Suprapubic skin (tissue), 4 donors: ENCODE measurements at regions not wholly inside any gene's neighbourhood (a gene's known extent, or its start where the extent isn't known, plus 50 kb on each side); places are given as distances from the start of the nearest gene placed in this dataset.

Source experiments
- CTCF ChIP-seq, 2 donors: fragments of 200-600 bp in 1 of 2; fragments of 450-650 bp in 1 of 2; sonication (generic) in 1 of 2; IDR thresholded peaks; one replicate each; pipeline ENCODE4 v1.5.1; 2016 to 2019; ENCODE audit warnings: antibody characterized with exemption in 2 of 2, mild to moderate bottlenecking in 1 of 2, moderate library complexity in 1 of 2
- EP300 ChIP-seq: sonication (generic); formaldehyde crosslinking; IDR thresholded peaks from one replicate; pipeline ENCODE4 v1.6.1; 2017; ENCODE audit warnings: antibody characterized with exemption
- POLR2A ChIP-seq, 2 donors: fragments of 450-650 bp; IDR thresholded peaks; one replicate each; pipeline ENCODE4 v1.6.1; 2017; ENCODE audit warnings: antibody characterized with exemption in 2 of 2, mild to moderate bottlenecking in 2 of 2, moderate library complexity in 2 of 2
- POLR2AphosphoS5 ChIP-seq, 3 donors: sonication (generic); formaldehyde crosslinking; IDR thresholded peaks; one replicate each; pipeline ENCODE4 v1.6.1; 2017; ENCODE audit warnings: antibody characterized with exemption in 3 of 3

- TF ChIP-seq CTCF (IDR thresholded peaks at IDR 0.05) (no peak), POLR2AphosphoS5 (IDR thresholded peaks at IDR 0.05) (no peak), POLR2A (IDR thresholded peaks at IDR 0.05) (no peak), EP300 (no peak)
Observed at GRCh38 chr5:166992108-166992507, 1299.3 kb upstream of the WWC1 start.
